ENCODE measurements at regions not wholly inside any gene's neighbourhood (a gene's known extent, or its start where the extent isn't known, plus 50 kb on each side); places are given as distances from the start of the nearest gene placed in this dataset.
"Not testable (repeated sequence)": the region's sequence is repeated elsewhere in the genome, so short reads cannot be mapped to it uniquely, and the experiment has no call there.

DNA sequence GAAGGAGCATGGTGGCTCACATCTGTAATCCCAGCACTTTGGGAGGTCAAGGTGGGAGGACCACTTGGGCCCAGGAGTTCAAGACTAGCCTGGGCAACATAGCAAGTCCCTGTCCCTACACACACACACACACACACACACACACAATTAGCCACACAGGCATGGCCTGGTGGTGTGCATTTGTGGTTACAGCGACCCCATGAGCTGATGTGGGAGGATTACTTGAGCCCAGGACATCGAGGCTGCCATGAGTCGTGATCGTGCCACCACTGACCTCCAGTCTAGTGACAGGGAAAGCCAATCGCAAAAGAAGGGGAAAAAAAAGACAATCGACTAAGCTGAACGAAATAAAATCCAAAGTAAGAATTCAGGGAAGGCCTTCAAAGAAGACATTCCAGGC lies 67.9 kb downstream of the TBX3 start:
- no peak for DNase-seq

DNA sequence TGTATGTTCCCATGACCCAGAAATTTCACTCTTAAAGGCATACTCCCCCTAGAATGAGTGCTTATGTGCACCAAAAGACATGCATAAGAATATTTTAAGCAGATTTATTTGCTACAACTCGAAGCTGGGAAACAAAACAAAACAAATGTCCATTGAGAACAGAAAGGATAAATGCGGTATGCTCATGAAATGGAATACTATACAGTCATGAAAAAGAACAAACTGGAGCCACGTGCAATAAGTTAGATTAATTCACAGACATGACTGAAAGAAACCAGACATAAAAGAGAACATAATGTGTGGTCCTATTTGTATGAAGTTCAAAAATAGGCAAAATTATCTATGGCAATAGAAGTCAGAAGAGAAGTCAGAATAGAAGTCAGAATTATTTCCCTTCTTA lies 69.9 kb downstream of the TBX3 start:
- no peak for DNase-seq

DNA sequence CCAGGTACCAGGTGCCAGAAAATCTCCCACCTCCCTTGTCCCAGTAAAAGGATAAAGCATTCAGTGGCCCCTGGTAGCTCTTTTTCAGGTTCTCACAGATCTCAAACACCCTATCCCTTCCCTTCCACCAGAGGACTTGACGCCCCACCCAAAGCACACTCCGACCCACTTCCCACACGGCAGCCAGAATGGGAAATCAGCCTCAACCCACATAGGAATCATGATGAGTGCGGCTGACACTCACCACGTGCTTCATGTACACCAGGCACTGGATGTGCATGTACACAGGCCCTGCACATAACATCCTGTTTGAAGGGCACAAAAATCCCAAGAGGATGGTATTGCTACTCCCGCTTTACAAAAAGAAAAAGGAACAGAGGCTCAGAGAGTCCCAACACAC lies 71.9 kb downstream of the TBX3 start:
- no peak for DNase-seq

DNA sequence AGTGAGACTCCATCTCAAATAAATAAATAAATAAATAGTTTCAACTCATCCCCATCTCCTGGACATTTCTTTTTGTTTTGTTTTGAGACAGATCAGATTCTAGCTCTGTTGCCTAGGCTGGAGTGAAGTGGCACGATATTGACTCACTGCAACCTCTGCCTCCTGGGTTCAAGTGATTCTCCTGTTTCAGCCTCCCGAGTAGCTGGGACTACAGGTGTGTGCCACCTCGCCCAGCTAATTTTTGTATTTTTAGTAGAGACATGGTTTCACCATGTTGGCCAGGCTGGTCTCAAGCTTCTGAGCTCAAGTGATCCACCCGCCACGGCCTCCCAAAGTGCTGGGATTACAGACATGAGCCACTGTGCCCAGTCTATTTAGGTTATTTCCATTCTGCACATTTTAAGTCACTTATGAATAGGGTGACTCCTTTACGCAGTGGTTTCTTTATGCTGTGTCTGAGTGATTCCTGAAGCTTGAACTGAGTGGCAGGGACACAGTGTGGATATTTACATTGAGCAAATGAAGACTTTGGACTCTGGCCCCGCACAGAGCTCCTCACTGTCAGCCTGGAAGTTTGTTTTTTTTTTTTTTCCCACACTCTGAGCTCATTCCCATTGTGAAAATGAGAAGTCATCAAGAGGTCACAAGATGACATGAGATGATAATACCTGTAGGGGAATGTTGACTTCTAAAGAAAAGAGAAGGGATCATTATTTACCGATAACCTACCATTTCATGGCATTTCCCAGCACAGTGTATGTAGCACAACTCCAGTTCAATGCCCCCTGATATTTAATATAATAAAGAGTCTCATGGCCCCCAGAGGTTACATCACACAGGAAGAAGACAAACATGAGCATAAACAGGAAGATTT lies 72.6 kb downstream of the TBX3 start:
- DNase-seq = no peak

DNA sequence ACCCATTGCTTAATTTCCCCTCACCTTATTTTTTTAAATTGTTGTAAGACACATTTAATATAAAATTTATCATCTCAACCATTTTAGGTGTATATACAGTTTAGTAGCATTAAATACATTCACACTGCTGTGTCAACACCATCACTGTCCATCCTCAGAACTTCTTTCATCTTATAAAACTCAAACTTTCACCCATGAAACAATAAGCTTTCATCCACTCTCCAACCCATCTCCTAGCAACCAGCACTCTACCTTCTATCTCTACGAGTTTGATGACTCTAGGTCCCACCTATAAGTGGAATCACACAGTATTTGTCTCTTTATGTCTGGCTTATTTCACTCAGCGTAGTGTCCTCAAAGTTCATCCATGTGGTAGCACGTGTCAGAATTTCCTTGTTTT lies 75.5 kb downstream of the TBX3 start:
- DNase-seq = no peak

DNA sequence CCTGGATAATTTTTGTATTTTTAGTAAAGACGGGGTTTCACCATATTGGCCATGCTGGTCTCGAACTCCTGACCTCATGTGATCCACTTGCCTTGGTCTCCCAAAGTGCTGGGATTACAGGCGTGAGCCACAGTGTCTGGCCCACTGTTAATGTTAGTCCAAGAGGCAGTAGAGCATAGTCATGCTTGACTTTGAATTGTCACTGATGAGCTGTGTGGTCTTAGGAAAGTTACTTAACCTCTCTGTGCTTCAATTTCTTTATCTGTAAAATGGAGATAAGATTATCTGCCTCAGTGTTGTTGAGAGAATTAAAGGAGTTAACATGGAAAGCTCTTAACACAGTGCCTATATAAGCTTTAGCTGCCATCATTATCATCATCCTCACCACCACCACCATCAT lies 78.1 kb downstream of the TBX3 start:
- DNase-seq = no peak

DNA sequence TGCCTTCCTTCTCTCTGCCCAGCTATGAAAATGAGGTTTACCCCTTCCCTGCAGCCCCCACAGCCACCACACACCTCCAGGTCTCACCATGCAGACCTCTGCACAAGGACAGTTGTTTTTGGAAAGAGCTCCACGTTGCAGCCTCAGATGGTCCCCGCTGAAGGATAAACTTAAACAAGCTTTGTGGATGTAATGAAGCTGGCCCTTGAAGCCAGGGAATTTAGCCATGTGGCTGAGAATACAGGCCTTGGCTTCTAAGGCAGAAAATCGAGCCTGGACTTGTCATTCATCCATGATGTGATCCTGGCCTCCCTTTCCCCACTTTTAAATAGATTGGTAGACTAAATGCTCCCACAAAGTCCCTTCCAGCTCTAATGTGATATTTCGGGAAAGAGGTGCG lies 79.4 kb downstream of the TBX3 start:
- no peak for DNase-seq

DNA sequence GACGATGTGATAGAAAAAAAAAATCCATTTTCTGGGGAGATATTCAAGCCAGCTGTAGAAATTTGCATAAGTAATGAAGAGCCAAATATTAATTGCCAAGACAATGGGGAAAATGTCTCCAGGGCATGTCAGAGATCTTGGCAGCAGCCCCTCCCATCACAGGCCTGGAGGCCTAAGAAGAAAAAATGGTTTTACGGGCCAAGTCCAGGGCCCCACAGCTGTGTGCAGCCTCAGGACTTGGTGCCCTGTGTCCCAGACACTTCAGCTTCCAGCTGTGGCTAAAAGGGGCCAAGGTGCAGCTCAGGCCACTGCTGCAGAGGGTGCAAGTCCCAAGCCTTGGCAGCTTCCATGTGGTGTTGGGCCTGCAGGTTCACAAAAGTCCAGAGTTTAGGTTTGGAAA lies 83.4 kb downstream of the TBX3 start:
- DNase-seq = not testable (repeated sequence)

DNA sequence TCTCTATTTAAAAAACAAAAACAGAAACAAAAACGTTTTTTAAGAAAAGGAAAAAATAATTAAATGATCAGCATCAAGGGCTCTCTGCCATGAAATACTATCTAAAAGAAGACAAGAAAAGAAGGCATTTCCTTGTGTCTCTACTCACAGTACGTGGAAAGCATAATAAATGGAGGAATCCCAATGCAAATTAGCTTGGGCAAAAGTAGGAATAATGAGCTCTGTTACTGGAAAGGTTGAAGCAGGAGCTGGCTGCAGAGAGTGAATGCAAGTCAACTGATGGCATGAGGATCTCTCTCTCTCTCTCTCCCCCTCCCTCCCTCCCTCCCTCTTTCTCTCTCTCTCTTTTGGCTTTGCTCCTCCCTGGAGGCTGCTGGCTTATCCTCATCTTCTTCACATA lies 85.9 kb downstream of the TBX3 start:
- DNase-seq = no peak

DNA sequence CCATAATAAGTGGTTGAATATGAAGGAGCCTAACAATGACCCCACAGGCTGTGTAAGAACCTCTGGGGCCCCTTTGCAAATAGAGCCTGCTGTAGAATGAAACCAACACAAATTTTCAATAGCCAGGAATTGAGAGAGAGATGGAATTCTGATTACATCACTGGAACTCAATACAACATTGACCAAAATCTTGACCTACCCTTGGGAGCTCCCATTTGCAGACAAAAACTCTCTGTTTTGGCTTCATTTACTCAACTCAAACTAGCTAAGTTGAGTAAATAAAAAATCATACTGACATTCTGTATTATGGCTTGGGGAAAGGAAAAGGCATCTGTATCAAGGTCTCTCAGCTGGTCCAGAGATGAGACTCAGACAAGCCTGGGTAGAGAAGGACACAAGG lies 91.0 kb downstream of the TBX3 start:
- no peak for DNase-seq

DNA sequence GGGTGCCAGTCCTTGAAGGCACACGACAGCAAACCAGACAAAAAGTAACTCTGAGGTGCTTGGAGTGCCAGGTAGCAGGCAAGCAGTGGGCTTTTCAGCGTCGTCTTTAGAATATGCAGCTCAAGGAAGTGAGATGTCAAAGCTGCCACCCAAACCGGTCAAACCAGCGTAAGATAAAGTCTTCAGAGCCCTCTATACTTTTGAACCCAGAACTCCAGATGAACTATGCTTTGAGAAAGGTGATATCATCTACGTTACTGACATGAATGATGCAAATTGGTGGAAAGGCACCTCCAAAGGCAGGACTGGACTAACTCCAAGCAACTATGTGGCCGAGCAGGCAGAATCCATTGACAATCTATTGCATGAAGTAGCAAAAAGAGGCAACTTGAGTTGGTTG lies 95.9 kb downstream of the TBX3 start:
- DNase-seq = no peak

DNA sequence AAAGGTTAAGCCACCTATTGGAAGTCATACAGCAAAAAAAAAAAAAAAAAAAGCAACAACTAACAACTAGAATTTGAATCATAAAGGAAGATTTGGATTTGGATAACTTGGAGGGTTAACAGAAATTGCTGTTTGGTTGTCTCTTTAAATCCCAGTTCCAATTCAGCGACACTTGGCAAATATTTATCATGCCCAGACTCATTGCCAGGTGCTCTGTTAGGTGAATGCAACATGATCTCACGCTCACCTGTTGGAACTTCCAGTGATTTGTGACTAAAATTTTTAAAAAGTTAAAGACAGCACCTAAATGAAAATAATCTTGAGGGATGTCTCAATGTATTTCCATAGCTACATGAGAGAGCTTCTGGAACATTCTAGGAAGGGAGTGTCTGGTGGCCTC lies 103.7 kb downstream of the TBX3 start:
- DNase-seq = no peak

DNA sequence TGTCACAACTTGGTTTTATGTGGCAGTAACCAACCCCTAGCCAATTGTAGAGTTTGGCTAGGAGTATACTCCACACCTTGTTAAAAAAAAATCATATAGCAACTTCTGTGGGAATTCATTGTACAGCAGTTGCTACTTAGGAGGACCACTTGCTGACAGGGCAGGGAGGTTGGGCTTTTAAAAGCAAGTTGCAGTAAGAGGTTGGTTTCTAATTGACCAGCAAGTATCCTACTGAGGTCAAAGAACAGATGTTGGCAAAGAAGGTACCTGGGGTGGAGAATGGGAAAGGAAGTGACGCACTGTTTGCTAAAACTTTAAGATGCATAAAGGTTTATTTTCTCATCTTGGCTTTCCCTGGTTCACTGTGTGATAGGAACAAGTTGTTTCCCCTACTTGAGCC lies 104.6 kb downstream of the TBX3 start:
- no peak for DNase-seq

DNA sequence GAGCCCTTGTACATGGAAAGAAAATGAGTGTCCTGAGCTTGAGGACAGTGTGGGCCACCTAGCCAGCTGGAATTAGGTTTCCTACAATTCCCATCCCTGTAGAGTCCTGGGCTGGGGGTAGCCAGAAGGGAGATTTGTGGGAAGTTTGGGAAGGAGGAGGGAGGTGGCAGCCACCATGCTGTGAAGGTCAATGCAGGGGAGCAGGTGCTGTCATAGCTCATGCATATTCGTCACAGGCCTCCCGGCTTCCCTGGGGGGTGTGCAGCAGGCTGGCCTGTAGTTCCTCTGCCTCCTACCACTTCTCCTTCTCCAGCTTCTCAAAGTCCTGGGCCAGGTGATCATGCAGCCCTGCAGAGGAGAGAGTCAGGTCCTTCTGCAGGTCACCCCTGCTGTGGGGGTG lies 121.3 kb downstream of the TBX3 start:
- DNase-seq = no peak

DNA sequence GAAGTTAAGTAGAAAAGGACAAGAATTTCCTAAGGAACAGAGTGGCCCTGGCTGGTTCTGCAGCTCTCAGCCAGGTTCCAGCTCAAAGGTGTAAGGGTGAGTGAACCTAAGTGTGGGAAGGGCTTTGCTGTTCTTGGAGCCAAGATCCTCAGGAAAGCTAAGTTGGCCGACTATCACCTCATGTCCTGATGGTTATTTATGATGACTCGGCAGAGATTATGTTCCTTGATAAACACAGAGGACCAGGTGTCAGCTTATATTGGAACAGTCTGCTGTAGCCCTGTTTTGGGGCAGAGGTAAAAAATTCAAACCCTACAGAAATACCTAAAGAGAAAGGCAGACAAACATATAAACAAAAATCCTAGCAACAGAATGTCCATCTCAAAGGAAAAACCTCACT lies 128.5 kb downstream of the TBX3 start:
- DNase-seq = no peak

DNA sequence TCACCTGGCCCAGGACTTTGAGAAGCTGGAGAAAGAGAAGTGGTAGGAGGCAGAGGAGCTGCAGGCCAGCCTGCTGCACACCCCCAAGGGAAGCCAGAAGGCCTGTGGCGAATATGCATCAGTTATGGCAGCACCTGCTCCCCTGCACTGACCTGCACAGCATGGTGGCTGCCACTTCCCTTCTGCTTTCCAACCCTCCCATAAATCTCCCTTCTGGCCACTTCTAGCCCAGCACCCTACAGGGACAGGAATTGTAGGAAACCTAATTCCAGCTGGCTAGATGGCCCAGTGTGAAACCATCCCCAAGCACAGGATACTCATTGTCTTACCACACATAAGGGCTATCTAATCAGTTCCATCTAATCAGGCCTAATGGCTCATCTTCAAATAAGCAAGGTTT lies 136.3 kb downstream of the TBX3 start:
- no peak for DNase-seq

DNA sequence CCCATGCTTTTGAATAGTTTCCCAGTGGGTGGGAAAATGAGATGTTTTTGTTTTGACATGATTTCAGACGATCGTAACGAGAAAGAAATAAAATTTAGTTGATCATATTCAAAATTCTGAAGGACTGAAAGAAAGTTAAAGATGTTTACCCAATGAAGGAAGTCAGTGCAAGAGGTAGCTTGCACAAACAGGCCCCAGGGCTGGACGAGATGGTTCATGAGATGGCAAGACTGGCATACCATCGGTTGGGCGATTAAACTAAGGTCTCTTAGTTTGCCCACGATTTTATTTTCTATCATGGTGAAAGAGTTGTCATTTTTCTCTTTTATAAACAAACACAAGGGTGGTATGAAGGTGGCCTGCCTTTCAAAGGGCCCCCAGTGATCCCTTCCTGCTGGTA lies 124.5 kb upstream of the TBX5 start:
- no peak for DNase-seq

DNA sequence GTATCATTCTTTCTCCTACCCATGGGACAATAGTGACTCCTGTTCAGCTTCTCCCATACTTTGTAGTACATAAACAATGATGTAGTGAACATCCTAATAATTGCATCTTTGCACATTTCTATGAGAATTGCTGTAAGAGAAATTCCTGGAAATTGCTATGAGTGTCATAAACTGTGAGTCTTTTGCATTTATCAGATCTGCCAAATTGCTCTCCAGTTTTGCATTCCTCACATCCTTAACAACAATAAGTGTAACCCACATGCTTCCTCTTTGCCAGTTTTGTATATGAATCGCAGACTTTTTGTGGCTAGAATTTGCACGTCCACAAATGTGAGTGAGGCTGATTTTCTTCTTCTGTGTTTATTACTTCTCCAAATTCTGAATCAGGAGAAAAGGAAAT lies 124.0 kb upstream of the TBX5 start:
- peak; percentile 17 for DNase-seq

DNA sequence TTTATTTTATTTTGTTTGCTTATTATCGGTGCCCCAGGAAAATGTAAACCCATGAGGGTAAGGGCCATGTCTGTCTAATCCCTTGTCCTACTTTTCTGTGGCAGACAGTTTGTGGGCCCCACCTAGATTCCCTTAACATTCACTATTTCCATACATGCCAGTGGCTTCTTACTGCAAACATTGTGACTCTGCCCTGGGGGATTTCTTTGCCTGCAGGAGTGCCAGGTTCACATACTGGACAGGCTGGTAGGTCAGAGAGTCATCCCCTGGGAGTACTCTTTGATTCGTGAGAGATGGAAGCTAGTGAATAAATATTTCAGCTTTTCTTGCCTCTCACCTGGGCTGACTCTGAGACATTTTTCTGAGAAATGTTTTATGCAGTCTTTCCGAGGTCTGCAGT lies 122.8 kb upstream of the TBX5 start:
- DNase-seq = no peak

DNA sequence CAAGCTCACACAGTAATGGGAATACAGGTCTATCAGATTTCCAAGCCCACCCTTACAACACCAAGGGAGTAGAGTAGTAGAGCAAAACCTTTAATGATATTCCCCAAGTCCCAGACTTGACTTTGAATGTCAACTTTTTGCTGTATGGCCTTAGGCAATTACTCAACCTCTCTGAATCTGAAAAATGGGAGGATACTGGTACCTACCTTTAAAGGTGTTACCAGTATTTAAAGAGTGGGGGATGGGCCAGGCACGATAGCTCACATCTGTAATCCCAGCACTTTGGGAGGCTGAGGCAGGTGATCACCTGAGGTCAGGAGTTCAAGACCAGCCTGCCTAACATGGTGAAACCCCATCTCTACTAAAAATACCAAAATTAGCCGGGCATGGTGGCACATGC lies 115.2 kb upstream of the TBX5 start:
- DNase-seq = not testable (repeated sequence)

DNA sequence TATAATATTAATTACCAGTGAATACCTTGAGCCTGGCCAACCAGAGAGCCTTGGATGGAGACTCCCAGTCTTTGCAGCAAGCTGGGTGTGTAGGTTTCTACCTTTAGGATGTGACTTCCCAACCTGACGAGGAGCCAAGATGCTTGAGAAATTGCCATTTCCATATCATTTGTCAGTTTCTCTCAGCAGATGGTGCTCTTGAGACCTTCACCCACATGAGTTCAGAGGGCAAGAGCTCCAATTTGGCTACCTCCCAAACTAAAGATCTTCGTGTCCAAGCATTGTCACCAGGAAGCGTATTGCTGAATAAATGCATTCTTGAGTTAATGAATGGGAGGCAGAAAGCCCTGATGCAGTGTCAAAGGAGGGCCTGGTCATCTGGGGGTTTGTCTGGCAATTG lies 106.4 kb upstream of the TBX5 start:
- DNase-seq = no peak

DNA sequence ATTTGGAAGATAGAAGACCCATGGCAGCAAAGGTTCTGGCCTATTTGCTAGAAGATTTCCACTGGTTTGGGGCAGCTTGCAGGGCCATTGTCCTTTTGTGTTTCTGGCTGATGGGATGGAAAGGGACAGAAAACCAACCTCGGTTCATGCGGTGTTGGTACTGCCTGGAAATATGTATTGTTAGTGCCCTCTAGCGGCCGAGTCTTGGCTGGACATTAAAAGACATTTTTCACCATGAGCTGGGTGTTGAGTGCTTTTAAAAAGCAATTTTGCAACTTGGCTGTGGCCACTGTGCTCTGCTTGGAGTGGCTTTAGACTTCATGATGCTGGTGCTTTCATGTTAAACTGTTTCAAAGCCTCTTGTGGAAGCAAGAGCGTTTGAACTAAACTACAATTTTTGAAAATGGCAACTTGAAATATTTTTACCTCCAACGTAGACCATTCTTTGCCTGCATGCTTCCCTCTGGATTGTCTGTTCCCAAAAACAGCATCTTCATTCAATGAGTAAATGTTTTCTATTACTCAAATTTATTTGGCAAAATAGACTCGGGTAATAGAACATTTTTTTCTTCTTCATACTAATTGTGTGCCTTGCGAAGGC lies 102.7 kb upstream of the TBX5 start:
- peak; percentile 60 for DNase-seq

DNA sequence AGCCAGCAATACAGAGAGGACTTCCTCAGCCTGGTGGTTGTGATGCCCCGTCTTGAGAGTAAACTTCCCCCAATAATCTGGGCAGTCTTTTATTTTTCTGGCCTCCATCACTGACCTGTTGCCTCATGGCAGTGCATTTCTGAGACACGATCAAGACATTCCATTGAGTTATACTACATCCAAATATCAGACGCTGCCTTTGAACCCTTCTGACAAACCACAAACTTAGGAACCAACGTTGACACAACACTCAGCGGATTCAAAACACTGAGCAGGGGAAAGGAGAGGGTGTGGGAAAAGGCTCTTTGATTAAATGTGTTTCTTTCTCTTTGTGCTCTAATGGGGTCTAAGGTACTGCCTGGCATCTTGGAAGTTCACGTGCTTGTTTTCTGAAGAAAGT lies 100.7 kb upstream of the TBX5 start:
- DNase-seq = no peak

DNA sequence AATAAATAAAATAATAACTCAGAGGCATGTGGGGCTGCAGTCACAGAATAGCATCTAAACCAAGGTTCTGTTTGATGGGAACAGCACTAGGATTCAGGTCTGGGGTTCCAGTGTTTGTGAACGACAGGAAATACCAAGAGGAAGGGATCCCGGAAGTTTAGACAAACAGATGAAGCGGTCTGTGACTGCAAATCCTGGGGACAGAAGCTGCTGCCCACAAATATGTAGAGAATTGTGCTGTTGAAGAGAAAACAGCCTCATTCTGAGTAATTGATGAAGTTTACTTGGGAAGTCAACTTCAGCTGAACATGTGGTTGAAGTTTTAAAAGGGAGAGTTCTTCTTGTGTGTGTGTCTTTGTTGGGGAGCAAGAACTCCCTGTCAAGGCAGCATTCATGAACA lies 98.4 kb upstream of the TBX5 start:
- DNase-seq = no peak

DNA sequence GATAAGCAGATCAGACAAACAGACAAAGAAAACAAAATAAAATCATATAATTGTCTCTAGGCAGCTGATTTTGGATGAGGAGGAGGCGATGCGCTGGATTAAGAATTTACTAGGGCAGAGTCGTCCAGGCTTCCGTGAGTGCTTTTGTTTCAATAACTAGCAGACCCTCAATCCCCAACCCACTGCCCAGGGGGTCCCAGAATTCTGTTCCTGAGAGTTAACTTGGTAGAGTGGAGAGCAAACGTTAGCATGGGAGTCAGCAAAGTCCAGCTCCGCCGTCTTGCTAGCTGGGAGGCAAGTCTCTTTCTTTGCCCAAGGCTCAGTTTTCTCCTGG lies 95.5 kb upstream of the TBX5 start:
- DNase-seq = no peak
